ENCODE measurements at regions not wholly inside any gene's neighbourhood (a gene's known extent, or its start where the extent isn't known, plus 50 kb on each side); places are given as distances from the start of the nearest gene placed in this dataset.

DNA sequence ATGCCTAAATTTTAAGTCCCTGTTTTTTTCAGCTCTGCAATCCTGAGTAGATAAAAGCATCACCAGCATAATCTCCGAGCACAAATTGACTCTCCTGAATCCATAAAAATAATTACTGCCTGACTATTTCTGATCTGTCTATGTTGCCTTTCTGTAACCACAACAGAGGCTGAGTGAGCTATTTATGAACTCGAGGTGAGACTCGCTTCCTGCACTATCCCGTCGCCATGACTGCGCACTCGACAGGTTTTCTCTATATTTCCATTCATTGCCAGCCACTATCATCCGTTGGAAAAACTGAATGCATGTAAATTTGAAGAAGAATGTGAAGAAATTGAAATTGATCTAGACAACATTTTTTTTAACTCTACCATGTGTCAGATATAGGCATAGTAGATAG is 897.2 kb downstream of the ADGRL2 start:
- intact Hi-C loops (cut with micrococcal nuclease; ENCODE audit: unreplicated experiment) (no loop called here), in situ Hi-C loops (cut with MboI) (no loop called here)
- H3K9ac ChIP-seq (ENCODE audit: control insufficient read depth, insufficient read depth, low read length): no peak overlapping the region
- CTCF ChIA-PET: interaction anchor here (1.6 kb wide), 1 partner anchor 20 kb away, joined by 4 read pairs; no protein-coding TSS in a partner anchor
- no peaks in the 10 kb centered on the region for H4K20me1 ChIP-seq (ENCODE audit: control insufficient read depth, insufficient read depth)
- no peak overlapping the region for H3K27ac ChIP-seq (ENCODE audit: control insufficient read depth, insufficient read depth)
- RAD21 ChIA-PET (ENCODE audit: unreplicated experiment): interaction anchor here (0.6 kb wide), 1 partner anchor 1180 kb away, joined by 5 read pairs; no protein-coding TSS in a partner anchor
- no peak for FAIRE-seq
- no peak for ATAC-seq
- H3K4me2 ChIP-seq (ENCODE audit: control insufficient read depth, insufficient read depth): no peak overlapping the region
- no peak overlapping the region for H3K4me3 ChIP-seq
- no peaks in the 10 kb centered on the region for H3K79me2 ChIP-seq (ENCODE audit: control insufficient read depth, insufficient read depth, low read length)
- 39% methylated on average over 8 of the region's 8 CpGs for WGBS (ENCODE audit: insufficient coverage, insufficient replicate concordance, low lambda C conversion rate, missing lambda C conversion rate)
- DNase-seq (ENCODE audit: low read depth, low spot score): no peak
- H3K4me1 ChIP-seq (ENCODE audit: control insufficient read depth, insufficient read depth, low read length): no peaks in the 10 kb centered on the region
- SMC1A ChIA-PET (ENCODE audit: uncharacterized antibody, unreplicated experiment): interaction anchor here (1.1 kb wide), 1 partner anchor 10 kb away, joined by 3 read pairs; no protein-coding TSS in a partner anchor
- no peak for TF ChIP-seq ZNF384 (IDR thresholded peaks at IDR 0.05; ENCODE audit: borderline replicate concordance, low read depth, low read length)
- no peak for TF ChIP-seq ZBTB11 (CRISPR knock-in tag; IDR thresholded peaks at IDR 0.05)
- no peak for TF ChIP-seq POLR2A (IDR thresholded peaks at IDR 0.05; ENCODE audit: low read depth, low read length)
- TF ChIP-seq KAT2A (conservative IDR thresholded peaks at IDR 0.05; ENCODE audit: control insufficient read depth, low read depth, low read length): no peak
- TF ChIP-seq SIX5 (IDR thresholded peaks at IDR 0.05; ENCODE audit: low read depth, low read length, severe bottlenecking): no peak
- TF ChIP-seq NFYB (IDR thresholded peaks at IDR 0.05; ENCODE audit: insufficient read depth, low read depth, low read length): no peak
- TF ChIP-seq SRF (IDR thresholded peaks at IDR 0.05; ENCODE audit: low read depth in 2 of 2, low read length in 2 of 2): no peak
- no peak for TF ChIP-seq RCOR1 (conservative IDR thresholded peaks at IDR 0.05; ENCODE audit: low read depth, low read length)
- TF ChIP-seq MTA2 (IDR thresholded peaks at IDR 0.05; ENCODE audit: low read depth): no peak
- TF ChIP-seq HDGF (IDR thresholded peaks at IDR 0.05): no peak
- TF ChIP-seq CHD4 (IDR thresholded peaks at IDR 0.05): no peak
- TF ChIP-seq RBBP5 (conservative IDR thresholded peaks at IDR 0.05): no peak
- no peak for TF ChIP-seq HCFC1 (IDR thresholded peaks at IDR 0.05; ENCODE audit: low read length)
- TF ChIP-seq SP1 (IDR thresholded peaks at IDR 0.05; ENCODE audit: low read depth, low read length): no peak
- no peak for TF ChIP-seq YBX1 (IDR thresholded peaks at IDR 0.05)
- TF ChIP-seq SMAD1 (IDR thresholded peaks at IDR 0.05; ENCODE audit: low read depth, partially characterized antibody): no peak
- TF ChIP-seq ZNF24 (IDR thresholded peaks at IDR 0.05): no peak
- TF ChIP-seq POLR2AphosphoS5 (IDR thresholded peaks at IDR 0.05; ENCODE audit: low read length): no peak
- TF ChIP-seq, protein P1, sequence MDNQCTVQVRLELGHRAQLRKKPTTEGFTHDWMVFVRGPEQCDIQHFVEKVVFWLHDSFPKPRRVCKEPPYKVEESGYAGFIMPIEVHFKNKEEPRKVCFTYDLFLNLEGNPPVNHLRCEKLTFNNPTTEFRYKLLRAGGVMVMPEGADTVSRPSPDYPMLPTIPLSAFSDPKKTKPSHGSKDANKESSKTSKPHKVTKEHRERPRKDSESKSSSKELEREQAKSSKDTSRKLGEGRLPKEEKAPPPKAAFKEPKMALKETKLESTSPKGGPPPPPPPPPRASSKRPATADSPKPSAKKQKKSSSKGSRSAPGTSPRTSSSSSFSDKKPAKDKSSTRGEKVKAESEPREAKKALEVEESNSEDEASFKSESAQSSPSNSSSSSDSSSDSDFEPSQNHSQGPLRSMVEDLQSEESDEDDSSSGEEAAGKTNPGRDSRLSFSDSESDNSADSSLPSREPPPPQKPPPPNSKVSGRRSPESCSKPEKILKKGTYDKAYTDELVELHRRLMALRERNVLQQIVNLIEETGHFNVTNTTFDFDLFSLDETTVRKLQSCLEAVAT (IDR thresholded peaks at IDR 0.05): no peak
- TF ChIP-seq RAD51 (IDR thresholded peaks at IDR 0.05): no peak
- no TSS peak for BruUV-seq (replicated peaks)
- no peak overlapping the region for H2AFZ ChIP-seq (ENCODE audit: control insufficient read depth, low read depth, low read length)
- no peaks in the 10 kb centered on the region for H3K27me3 ChIP-seq (replicated peaks in 1 of 2; ENCODE audit: control insufficient read depth in 2 of 2, insufficient read depth in 2 of 2, low read length in 1 of 2)
- H3K9me3 ChIP-seq (replicated peaks; ENCODE audit: control insufficient read depth, insufficient read depth, low read length): no peaks in the 10 kb centered on the region
- H3K36me3 ChIP-seq (ENCODE audit: control insufficient read depth in 2 of 2, insufficient read depth in 2 of 2, low read length in 1 of 2): no peaks in the 10 kb centered on the region
- POLR2A ChIA-PET: no interaction called here
